ENCODE measurements at regions not wholly inside any gene's neighbourhood (a gene's known extent, or its start where the extent isn't known, plus 50 kb on each side); places are given as distances from the start of the nearest gene placed in this dataset.

DNA sequence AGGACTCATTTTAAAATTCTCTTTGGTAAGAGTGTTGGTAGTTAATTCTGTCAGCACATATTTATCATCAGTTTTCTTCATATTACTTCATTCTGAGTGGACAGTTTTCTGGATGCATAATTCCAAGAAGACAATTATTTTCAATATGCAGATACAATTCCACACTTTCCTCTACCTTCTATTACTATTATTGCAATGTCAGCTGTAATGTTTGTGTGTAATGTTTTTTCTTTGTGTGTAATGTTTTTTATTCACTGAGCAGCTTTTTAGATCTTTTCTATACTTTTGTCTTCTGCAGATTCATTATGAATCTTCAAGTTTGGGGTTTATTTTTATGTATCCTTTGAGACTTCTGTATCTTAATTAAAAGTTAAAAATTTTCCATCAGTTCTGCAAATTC, 264.0 kb upstream of the VRK2 start:
- DNase-seq (ENCODE audit: low read depth, low spot score): no peak
- TF ChIP-seq, protein P1, sequence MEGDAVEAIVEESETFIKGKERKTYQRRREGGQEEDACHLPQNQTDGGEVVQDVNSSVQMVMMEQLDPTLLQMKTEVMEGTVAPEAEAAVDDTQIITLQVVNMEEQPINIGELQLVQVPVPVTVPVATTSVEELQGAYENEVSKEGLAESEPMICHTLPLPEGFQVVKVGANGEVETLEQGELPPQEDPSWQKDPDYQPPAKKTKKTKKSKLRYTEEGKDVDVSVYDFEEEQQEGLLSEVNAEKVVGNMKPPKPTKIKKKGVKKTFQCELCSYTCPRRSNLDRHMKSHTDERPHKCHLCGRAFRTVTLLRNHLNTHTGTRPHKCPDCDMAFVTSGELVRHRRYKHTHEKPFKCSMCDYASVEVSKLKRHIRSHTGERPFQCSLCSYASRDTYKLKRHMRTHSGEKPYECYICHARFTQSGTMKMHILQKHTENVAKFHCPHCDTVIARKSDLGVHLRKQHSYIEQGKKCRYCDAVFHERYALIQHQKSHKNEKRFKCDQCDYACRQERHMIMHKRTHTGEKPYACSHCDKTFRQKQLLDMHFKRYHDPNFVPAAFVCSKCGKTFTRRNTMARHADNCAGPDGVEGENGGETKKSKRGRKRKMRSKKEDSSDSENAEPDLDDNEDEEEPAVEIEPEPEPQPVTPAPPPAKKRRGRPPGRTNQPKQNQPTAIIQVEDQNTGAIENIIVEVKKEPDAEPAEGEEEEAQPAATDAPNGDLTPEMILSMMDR (IDR thresholded peaks at IDR 0.05; ENCODE audit: low read depth, low read length): no peak
- in situ Hi-C loops (cut with HindIII; ENCODE audit: low sequenced_read_pairs): no loop called here
- no peak overlapping the region for H3K4me3 ChIP-seq (ENCODE audit: low read depth, low read length)

DNA sequence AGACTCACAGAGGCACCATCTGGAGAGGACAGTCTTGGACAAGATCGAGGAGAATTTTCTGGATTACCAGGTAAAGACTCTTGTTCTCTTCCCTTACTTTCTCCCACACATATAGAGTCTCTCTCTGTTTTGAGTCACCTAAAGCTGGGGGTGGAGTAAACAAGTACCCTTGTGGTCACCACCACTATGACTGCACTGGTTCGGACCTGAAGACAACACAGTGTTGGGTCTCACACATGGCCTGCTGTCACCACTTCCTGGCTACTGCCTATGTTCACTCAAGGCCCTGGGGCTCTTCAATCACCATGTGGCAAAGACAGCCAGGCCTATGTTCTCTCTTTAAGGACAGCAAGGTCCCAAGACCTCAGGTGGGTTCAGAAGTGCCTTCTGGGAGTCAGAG, 253.3 kb upstream of the VRK2 start:
- TF ChIP-seq, protein P1 (IDR thresholded peaks at IDR 0.05; ENCODE audit: low read depth, low read length): no peak
- no peak overlapping the region for H3K4me3 ChIP-seq (ENCODE audit: low read depth, low read length)
- in situ Hi-C loops (cut with HindIII; ENCODE audit: low sequenced_read_pairs): no loop called here
- no peak for DNase-seq (ENCODE audit: low read depth, low spot score)

DNA sequence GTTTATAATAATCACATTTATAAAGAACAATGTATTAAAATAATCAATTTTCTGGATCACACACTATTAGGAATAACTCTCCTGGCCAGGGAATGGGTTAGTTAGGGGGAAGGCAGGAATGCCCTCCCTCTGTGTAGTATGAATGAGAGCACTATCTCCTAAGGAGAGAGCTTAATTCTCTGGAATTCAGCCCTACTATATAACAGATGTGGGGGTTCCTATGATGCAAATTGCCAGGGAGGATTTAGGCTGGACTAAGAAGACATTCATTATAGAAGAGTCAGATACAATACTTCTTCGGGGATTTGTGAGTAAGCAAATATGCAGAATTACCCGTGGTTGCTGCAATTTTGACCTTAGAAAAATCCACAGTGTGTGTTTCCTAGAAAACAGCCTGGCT, 250.1 kb upstream of the VRK2 start:
- in situ Hi-C loops (cut with HindIII; ENCODE audit: low sequenced_read_pairs): no loop called here
- no peak for DNase-seq (ENCODE audit: low read depth, low spot score)
- H3K4me3 ChIP-seq (ENCODE audit: low read depth, low read length): no peak overlapping the region
- TF ChIP-seq, protein P1 (IDR thresholded peaks at IDR 0.05; ENCODE audit: low read depth, low read length): no peak

DNA sequence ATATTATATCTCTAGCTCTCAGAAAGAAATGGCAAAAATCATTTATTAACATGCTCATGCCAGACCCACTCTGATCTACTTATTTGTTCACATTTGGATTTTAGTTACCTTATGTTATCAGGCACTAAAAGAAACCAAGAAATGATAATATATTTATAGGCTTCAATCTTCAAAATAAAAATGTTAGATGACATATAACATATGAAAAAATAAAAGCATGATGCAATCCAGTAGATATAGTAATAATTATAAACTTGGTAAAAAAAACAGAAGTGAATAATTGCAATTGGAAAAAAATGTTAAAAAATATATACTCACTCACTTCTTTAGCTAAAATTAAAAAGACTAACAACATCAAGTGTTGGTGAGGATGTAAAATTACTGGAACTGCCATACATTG, 248.3 kb upstream of the VRK2 start:
- no peak for DNase-seq (ENCODE audit: low read depth, low spot score)
- TF ChIP-seq, protein P1 (IDR thresholded peaks at IDR 0.05; ENCODE audit: low read depth, low read length): no peak
- H3K4me3 ChIP-seq (ENCODE audit: low read depth, low read length): no peak overlapping the region
- in situ Hi-C loops (cut with HindIII; ENCODE audit: low sequenced_read_pairs): no loop called here

DNA sequence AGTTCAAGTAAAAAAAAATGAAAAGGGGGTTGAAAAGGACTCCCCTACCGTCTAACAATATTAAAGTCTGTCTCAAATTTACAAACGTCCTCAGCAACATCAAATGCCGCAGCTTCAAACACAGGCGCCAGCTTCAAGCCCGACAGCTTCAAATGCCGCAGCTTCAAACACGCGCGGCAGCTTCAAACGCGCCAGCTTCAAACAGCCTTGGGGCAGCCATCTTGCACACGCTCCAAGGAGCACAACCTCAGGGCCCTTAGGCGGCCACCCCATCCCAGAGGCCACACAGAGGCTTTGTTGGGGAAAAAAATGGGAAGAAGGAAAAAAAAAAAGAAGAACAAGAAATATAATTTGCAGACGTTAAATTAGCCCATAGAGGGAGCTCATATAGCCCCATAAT, 244.4 kb upstream of the VRK2 start:
- no peak for DNase-seq (ENCODE audit: low read depth, low spot score)
- no peak overlapping the region for H3K4me3 ChIP-seq (ENCODE audit: low read depth, low read length)
- in situ Hi-C loops (cut with HindIII; ENCODE audit: low sequenced_read_pairs): no loop called here
- TF ChIP-seq, protein P1 (IDR thresholded peaks at IDR 0.05; ENCODE audit: low read depth, low read length): no peak

DNA sequence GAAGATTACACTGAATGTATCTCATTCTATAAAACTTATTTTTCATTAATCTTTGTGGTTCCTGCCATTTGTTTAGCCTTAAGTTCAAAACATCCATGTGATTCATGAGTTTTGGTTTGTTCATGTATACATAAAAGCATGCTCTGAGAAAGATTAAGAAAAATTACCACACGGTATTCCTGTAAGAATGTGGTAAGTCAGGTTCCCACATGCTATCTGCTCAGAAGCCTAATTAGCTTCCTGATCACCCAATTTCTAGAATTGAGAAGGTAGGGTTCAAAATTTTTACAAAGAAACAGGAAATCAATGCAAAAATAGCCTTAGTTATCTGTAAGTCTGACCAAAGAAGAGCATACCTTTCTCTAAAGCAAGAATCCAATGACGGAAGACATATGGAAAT, 241.6 kb upstream of the VRK2 start:
- TF ChIP-seq, protein P1 (IDR thresholded peaks at IDR 0.05; ENCODE audit: low read depth, low read length): no peak
- H3K4me3 ChIP-seq (ENCODE audit: low read depth, low read length): no peak overlapping the region
- DNase-seq (ENCODE audit: low read depth, low spot score): no peak
- in situ Hi-C loops (cut with HindIII; ENCODE audit: low sequenced_read_pairs): no loop called here

DNA sequence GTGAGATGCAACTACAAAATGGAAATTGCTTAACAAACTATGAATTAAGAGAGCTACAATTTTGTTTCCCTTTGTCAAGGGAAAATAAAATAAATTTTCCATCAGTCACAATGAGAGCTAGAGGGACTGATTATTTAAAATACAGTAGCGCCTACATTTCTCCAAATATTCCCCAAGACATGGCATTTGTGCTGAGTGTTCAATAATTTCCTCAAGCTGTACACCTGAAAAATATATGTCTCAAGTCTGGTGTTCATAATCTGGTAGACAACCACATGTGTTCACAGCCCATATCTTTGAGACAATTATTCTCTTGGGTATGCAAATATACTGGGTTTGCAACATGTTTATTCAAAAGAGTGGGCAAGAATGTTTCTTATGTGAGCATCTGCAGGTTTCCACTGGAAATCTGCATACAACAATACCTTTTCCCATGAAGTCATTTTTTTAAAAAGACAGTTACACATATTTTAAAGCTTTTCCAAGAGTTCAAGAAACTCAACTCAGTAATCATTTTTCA, 240.1 kb upstream of the VRK2 start:
- no peak for DNase-seq (ENCODE audit: low read depth, low spot score)
- in situ Hi-C loops (cut with HindIII; ENCODE audit: low sequenced_read_pairs): no loop called here
- TF ChIP-seq, protein P1 (IDR thresholded peaks at IDR 0.05; ENCODE audit: low read depth, low read length): no peak

More for the DNA sequence above, 240.1 kb upstream of the VRK2 start:
- H3K4me3 ChIP-seq (ENCODE audit: low read depth, low read length): no peak overlapping the region

Measured in astrocyte of the spinal cord (primary cell).